ENCODE measurements at regions not wholly inside any gene's neighbourhood (a gene's known extent, or its start where the extent isn't known, plus 50 kb on each side); places are given as distances from the start of the nearest gene placed in this dataset.

DNA sequence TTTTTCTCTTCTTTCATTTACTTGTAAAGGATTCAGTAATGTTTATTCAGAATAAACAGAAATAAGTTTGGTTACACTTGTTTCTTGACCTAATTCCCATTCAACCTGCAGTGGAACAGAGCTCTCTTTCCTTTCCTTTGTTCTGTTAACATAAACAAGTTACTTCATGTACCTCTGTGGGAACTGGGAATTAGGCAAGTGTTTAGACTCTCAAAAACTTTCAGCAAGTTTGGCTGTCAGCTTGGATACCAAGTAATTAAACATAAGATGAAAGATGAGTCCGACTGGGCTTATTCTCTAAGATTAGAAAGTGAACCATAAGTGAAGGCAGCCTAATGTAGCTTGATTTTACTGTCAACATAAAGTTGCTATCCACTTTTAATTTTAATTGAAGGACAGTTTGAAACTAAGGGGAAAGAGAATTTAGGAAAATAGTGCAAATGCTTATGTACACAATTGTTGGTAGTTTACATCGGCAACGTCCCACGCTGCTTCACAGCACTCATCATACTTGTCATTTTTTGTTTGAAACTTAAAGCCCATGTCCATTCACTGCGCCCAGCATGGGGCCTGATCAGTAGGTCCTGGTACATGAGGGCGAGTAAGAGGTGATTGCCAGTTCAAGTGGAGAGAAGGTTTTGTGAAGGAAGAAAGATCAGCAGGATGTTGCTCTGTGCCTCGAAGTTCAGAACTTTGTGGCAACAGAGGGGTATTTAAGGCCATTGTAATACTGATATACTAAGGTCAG lies 113.0 kb downstream of the PLEKHG1 start:
- DNase-seq (ENCODE audit: low spot score) = no peak

DNA sequence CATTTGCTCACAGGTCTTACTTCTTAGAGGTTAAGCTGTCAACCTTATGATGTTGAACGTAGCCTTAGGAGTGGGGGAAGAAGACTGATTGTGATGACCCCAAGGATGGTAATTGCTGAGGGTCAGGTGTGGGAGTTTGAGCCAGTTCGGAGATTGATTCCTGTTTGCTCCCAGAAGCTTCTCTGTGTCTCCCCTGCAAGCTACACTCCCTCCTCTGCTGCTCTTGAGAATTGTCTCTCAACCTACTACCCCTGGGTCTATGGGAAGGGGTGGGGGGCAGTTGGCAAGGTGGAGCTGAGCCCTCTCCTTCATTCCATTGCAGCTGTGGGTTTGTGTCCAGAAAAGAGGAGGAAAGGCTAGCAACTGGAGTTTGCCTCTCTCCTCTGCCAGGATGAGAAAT lies 113.8 kb downstream of the PLEKHG1 start:
- DNase-seq (ENCODE audit: low spot score) = no peak

DNA sequence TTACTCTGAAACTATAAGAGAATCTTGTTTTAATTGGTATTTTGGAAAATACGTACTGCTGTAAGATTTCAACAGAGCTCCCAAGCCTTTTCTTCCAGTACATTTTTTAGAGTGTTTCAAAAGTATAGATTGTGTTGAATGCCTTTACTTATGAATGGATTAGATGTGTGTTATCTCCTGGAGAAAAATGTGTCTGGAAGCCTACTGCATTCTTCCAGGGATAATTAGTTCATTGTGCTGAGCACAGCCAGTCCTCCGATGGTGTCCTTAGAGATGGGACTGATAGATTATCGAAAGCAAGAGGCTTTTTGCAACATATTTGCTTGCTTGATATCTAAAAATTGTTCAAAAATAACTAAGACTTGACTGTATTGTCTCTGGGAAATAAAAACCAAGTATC lies 114.2 kb downstream of the PLEKHG1 start:
- no peak for DNase-seq (ENCODE audit: low spot score)

DNA sequence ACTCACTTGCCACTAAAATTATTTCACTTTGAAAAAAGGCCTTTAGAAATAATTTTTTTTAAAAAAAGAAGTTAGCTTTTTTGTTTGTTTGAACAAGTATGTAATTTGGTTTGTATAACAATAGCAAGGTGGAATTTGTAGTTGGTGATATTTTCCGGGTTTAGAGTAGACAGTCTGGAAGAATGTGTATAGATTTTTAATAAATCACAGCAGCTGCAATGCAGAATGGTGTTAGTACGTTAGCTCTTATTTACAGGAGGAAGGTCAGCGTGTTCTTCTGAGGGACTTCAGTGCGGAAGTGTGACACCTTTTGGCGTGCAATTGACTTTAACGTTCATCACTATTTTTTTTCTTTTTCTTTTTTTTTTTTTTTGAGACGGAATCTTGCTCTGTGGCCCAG lies 115.4 kb downstream of the PLEKHG1 start:
- no peak for DNase-seq (ENCODE audit: low spot score)

DNA sequence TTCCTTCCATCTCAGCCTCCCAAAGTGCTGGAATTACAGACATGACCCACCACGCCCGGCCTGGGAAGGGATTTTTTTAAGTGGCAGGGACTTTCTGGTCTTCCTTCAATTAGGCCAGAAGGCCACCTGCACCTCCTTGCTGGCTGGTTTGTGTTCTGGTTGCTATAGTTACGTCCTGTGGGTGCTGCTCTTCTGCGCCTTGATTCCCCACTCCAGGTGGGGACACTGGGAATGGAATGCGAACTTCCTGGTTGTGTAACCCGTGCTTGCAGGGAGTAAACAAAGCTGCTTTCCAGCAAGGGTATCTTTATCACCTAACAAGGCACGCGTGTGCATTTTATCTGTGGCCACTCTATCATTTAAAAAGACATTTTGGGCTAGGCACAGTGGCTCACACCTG lies 117.7 kb downstream of the PLEKHG1 start:
- peak; percentile 75 for DNase-seq (ENCODE audit: low spot score)

DNA sequence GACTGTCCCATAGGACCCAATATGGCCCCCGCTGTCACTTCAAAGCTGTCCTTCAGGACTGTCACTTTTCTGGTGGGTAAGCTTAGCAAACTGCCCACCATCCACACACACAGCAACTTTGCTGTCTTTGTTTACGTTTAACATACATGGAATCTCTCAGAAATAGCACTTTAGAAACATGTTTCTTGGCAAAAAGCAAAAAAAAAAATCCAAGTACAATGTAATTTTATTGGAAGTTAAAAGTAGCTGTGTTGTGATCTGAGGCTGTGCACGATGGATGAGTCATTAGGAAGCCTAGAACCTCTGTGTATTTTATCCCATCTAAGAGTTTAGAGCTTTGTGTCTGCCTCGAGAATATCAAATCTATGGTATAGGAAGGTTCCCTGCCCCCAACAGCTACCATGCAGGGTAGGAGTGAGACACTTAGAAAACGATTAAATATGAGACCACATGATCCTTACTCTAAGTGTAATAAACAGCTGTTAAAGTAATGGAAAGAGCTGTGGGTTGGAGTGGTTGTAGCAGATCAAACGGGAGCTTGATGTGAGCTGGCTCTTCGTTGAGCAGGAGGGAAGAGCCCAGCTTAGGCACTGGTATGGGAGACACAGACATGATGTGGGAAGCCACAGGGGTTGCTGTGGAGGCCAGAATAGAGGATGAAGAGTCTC lies 119.5 kb downstream of the PLEKHG1 start:
- DNase-seq (ENCODE audit: low spot score) = no peak

DNA sequence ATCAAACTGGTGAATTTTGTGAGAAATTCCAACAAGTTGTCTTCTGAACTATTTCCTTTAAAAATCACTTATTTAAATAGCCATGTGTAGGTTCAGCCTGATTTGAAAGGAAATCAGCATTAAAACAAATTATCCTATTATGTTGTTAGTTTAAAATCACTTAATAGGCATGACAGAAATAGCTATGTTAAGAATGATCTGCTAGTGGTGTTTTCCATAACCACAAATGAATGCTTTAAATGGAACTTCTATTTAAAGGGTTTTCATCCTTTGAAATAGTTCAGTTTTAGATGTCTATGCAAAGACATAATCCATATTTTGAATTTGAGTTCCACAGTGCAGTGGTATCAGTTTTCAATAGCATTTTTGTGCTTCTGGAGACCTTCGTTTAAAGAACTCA lies 120.1 kb downstream of the PLEKHG1 start:
- no peak for DNase-seq (ENCODE audit: low spot score)

DNA sequence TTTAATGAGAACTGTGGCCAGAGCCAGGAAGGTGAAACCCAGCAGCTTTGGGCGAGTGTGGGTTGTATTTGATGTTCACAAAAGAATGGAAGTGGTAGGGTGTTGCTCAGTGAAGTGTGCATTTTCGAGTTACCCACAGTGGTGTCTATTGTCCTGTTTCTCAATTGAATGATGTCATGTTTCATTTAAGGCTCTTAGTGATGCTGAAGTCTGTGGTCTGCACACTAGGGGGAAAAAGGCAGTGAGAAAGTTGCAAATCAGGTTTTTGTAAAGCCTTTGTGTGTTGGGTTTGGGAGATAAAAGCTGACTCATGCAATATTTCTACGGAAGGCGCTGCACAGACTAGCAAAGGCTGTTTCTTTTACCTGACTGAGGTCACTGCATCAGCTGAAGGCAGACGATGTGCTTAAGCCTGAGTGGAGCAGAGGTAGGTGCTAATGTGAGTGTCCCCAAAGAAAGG lies 121.1 kb downstream of the PLEKHG1 start:
- peak; percentile 94 for DNase-seq (ENCODE audit: low spot score)

DNA sequence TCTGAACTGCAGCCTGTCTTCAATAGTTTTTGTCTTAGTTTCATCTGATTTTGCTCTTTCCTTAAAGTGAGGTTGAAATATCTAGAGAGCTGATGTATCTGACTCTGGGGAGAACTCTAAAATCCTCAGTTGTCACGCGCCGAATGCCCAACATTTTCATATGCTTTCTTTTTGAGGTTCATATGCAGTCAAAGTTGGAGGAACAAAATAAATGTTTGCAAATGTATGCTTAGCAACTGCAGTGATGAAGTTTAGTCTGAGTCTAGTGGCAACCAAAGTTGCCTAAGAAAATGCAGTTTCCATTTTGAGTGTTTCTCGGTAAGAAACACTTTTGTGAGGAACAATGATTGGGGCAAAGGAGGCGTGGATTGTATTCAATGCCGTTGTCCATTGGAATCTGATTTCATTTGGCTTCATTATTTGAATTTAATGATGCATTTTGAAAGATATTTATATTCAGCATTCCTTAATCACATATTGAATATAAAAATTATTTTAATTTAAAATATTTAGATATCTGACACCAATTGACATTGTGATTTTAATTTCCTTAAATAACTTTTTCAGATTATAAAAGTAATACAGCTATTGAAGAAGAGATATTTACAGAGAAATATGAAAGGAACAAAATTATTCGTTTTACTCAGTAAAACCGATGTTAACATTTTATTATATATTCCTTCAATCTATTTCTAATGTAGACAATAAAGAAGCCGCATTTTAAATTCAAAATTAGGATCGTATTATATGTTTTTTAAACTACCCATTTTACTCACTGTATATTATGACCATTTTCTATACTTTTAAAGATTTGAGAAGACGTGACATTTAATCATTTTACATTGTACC lies 122.0 kb downstream of the PLEKHG1 start:
- DNase-seq (ENCODE audit: low spot score) = no peak

DNA sequence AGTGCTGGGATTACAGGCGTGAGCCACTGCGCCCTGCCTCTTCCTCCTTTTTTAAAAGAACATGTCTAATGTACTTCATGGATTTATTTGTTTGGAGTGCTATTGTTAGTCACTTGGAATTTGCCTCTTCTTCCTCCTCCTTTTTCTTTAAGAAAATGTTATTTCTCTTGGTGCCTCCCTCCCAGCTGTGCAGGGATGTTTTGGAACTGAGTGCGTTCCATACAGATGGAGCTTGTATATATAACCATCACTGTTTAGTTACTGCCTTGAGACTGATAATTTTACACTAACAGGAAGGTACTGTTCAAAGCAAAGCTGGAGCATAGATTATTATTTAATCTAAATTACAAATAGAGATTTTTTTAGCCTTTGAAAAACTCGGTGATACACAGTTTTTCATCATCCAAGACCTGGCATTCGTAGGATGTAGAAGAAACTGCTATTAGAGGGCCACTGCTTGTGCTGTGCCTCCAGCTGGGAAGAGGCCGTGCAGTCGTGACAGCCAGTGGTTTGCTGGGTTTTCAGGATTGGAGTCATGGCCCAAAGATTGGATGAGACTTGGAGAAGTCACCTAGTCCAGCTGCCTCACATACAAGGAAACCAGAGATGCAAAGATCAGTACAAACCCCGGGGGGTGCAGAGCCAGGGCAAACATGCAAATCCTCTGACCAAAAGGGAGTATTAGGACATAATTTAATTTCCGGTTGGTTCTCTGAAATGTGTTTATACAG lies 123.1 kb downstream of the PLEKHG1 start:
- no peak for DNase-seq (ENCODE audit: low spot score)

DNA sequence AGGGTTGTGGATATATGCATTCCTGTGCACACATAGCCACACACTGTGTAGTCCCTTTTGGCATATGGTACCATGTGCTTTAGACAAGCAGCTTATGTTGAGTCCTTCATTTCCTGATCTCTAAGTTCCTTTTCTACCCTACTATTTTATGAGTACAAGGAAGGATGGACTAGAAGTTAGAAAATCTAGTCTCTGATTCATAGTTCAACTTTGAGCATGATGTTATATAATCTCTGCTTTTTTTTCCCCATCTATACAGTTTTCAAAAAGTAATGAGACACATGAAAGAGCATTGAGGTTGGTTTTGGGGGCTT lies 123.6 kb downstream of the PLEKHG1 start:
- no peak for DNase-seq (ENCODE audit: low spot score)

DNA sequence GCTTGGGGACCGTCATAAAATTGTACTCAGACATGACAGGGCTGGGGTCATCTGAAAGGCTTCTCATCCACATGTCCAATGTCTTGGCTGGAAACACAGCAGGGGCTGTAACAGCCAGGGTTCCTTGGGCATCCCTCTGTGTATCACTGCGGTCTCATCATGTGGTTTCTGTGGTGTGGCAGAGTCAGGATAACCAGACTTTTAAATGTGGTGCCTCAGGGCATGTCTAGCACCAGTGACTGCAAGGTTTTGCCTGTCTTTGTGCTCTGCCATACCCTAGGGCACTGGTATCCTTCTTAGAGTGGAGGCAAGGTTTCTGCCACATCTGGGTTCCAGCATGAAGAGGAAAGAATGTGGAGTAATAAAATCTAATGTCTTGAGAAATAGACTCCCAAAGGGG lies 124.2 kb downstream of the PLEKHG1 start:
- DNase-seq (ENCODE audit: low spot score) = peak; percentile 45

DNA sequence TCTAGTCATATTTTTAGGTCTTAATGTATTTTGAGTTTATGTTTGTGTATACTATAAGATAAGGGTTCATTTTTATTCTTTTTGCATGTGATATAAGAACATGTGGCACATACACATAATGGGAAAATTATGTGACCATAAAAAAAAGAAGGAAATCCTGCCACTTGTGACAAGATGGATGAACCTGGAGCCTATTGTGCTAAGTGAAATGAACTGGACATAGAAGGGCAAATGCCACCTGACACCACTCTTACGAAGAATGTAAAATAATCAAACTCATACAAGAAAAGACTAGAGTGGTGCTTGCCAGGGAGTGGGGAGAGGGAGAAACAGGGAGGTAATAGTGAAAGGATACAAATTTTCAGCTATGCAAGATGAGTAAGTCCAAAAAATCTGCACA lies 126.1 kb downstream of the PLEKHG1 start:
- DNase-seq (ENCODE audit: low spot score) = no peak

DNA sequence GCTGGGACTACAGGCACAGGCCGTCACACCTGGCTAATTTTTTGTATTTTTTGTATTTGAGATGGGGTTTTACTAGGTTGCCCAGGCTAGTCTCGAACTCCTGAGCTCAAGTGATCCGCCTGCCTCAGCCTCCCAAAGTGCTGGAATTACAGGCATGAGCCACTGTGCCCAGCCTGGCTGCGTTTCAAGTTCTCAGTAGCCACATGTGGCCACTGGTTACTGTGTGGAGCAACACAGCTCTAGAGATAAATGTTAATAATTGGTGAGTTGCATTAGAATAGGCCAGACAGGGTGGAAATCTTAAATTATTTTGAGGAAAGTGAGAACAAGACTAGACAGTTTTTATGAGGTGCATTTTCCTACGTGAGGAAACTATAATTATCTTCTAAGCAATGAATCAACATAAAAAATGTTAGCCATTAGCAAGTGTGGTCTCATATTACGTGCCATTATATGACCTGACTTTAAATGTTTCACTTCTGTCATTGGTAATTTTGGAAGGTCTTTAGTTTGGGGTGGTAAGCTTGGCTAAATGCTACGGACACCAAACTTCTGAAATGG lies 129.6 kb downstream of the PLEKHG1 start:
- no peak for DNase-seq (ENCODE audit: low spot score)

DNA sequence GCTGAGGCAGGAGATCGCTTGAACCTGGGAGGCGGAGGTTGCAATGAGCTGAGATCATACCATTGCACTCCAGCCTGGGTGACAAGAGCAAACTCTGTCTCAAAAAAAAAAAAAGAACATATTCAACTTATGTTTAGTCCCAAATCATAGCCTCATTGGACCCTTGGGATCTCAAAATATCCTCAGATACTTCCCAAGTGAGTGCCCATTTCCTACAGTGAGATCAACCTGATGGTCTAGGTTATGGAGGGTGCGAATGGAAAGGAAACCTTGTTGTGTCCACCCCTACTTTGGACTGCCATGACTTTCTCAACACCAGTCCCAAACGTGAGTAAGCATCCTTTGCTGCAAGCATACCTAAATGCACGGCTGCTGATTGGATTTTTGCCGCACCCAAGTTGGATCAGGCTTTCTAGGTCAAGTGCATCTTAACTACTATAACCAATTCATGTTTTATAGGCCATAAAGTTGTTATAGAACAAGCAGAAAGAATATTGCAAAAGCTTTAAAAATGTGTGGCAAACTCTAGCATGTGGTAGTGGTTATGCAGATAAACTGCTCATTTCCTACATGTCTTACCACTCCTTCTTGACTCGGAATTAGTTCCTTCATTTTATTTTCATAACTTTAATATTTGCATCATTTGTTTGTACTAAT lies 131.2 kb downstream of the PLEKHG1 start:
- DNase-seq (ENCODE audit: low spot score) = no peak

DNA sequence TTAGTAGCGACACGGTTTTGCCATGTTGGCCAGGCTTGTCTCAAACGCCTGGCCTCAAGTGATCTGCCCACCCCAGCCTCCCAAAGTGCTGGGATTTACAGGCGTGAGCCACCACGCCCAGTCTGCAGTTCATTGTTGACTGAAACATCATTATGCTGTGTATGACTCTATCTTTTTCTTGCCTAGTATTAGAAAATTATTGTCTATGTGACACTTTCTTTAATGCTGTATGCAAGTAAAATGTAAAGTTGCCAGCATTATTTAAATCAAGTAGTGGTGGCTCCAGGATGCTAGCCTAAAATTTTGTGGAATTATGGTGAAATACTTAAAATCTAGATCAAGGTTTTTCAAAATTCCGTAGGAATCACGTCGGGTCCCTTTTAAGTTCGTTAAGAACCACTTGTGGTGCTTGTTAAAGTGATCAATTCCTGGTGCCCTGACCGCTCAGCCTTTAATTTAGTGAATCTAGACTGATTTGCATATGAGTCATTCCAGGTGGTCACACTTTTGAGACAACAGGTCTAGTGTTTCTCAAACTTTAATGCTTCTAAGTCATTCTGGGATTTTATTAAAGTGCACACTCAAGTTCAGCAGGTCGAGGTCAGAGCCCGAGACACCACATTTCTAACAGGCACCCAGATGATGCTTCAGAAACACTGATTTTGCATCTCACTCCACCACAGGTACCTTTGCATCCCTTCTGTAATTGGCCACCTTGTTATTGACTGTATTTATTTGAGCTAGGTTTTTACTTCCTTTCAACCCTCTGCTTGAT lies 132.6 kb upstream of the MTHFD1L start:
- no peak for DNase-seq (ENCODE audit: low spot score)

DNA sequence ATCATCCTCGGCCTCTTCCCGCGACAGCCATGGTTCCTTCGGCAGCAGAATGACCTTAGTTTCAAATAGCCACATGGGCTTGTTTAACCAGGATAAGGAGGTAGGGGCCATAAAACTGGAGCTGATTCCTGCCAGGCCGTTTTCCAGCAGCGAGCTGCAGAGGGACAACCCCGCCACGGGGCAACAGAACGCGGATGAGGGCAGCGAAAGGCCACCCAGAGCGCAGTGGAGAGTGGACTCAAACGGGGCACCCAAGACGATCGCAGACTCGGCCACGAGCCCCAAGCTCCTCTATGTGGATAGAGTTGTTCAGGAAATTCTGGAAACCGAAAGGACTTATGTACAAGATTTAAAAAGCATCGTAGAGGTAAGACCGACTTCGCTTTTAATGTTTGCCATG lies 131.8 kb upstream of the MTHFD1L start:
- no peak for DNase-seq (ENCODE audit: low spot score)

DNA sequence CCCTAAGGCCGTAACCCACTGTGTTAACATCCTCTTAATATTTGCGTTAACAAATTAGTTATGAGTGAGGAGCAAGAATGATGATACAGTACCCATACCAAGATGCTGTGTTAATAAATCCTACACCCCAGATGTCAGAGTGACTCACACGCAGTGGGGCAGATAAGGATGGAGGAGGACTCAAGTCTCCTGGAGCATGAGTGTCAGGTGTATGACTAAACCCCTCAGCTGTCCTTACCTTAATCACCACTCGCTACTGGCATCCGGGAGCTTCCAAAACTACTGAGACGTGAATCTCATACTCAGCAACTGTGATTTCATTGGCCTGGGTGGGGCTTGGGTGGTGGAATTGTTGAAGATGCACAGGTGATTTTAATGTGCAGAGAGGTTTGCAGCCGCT lies 131.3 kb upstream of the MTHFD1L start:
- DNase-seq (ENCODE audit: low spot score) = peak; percentile 89

DNA sequence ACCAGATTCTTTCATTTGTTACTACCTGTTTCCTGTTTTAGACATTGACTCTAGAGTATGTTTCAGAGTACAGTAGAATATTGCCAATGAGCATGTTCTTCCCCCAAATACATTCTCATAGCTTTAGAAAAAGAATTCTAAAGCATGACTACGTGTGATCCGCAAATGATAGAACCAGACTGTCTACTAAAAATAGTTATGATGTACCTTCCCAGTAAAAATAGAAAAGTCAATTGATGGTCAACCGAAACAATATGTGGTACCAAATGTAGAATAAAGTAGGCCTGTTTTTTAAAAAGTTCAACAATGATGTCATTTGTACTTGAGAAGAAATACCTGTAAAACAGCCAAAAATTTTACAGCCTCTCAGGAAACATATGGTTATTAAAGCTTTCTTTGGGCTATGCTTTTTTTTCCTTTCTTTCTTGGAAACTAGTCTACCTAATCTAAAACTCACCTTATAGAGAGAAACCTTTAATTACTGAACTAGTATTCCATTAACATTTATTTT lies 130.1 kb upstream of the MTHFD1L start:
- DNase-seq (ENCODE audit: low spot score) = no peak

DNA sequence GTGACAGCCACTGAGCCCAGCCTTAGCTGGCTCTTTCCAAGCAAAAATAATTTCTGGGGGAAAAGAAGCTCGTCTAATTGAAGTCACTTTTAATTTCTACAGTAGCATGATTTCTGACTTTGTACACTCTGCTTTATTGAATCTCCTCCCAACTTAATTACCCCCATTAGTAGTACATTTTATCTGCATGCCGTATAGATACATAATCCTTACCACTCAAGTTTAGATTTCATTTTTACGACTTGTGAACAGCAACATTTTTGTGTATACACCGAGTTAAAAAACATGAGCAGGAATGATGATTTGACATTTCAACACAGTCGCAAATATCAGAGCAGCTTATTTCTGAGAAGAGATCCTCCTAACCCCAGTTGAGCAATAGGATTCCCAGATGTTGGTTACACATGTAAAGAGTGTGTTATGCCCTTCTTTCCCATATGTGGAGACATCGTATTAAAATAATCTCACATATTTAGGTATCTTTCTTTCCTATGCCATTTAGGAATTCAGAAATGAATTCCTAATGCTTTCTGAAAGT lies 127.3 kb upstream of the MTHFD1L start:
- no peak for DNase-seq (ENCODE audit: low spot score)

All from kidney tubule cell (primary cell).